HFFc6 (cell line): ENCODE measurements at regions not wholly inside any gene's neighbourhood (a gene's known extent, or its start where the extent isn't known, plus 50 kb on each side); places are given as distances from the start of the nearest gene placed in this dataset.
A peak's percentile ranks its signal among the peaks of the same experiment; 100 is the strongest.

ENCODE experiments used
- DNase-seq: peaks from one replicate; pipeline ENCODE4 v3.0.0-alpha.2; 2018
- H3K27ac Mint-ChIP-seq: 2 replicates; pipeline ENCODE4 v1.8.0; 2020; ENCODE audit warnings: mild to moderate bottlenecking, mixed read lengths
- H3K27me3 Mint-ChIP-seq: 2 replicates; pipeline ENCODE4 v1.8.0; 2021; ENCODE audit warnings: mild to moderate bottlenecking, moderate library complexity, mixed read lengths; ENCODE audit not compliant: insufficient read depth
- H3K36me3 Mint-ChIP-seq: 2 replicates; pipeline ENCODE4 v1.8.0; 2021; ENCODE audit warnings: low read depth, mixed read lengths
- H3K4me1 Mint-ChIP-seq: 2 replicates; pipeline ENCODE4 v1.8.0; 2020; ENCODE audit warnings: low read depth, mixed read lengths
- H3K4me3 Mint-ChIP-seq: 2 replicates; pipeline ENCODE4 v1.8.0; 2020; ENCODE audit warnings: mild to moderate bottlenecking, moderate library complexity, mixed read lengths
- H3K9me3 Mint-ChIP-seq: 2 replicates; pipeline ENCODE4 v1.8.0; 2020; ENCODE audit warnings: mild to moderate bottlenecking, mixed read lengths
- TF ChIP-seq, protein P1 (sequence below): fragments of 200-600 bp; sonication (generic); IDR thresholded peaks from 2 replicates; pipeline ENCODE4 v1.5.0; 2021; ENCODE audit warnings: antibody characterized with exemption, mild to moderate bottlenecking

- Mint-ChIP-seq H3K9me3 (peaks cover 12% of the 10 kb centered on the region; the same call in 1 of the 2 replicates), H3K4me3 (no peak overlapping the region), H3K27ac (no peak overlapping the region), H3K27me3 (peaks cover 4% of the 10 kb centered on the region), H3K36me3 (no peaks in the 10 kb centered on the region), H3K4me1 (peaks cover 14% of the 10 kb centered on the region; the same call in 1 of the 2 replicates)
- DNase-seq = no peak
- TF ChIP-seq, protein P1, sequence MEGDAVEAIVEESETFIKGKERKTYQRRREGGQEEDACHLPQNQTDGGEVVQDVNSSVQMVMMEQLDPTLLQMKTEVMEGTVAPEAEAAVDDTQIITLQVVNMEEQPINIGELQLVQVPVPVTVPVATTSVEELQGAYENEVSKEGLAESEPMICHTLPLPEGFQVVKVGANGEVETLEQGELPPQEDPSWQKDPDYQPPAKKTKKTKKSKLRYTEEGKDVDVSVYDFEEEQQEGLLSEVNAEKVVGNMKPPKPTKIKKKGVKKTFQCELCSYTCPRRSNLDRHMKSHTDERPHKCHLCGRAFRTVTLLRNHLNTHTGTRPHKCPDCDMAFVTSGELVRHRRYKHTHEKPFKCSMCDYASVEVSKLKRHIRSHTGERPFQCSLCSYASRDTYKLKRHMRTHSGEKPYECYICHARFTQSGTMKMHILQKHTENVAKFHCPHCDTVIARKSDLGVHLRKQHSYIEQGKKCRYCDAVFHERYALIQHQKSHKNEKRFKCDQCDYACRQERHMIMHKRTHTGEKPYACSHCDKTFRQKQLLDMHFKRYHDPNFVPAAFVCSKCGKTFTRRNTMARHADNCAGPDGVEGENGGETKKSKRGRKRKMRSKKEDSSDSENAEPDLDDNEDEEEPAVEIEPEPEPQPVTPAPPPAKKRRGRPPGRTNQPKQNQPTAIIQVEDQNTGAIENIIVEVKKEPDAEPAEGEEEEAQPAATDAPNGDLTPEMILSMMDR = no peak
These were observed 65.5 kb upstream of the AFDN start for GRCh38 chr6:167760979-167761793.

DNA sequence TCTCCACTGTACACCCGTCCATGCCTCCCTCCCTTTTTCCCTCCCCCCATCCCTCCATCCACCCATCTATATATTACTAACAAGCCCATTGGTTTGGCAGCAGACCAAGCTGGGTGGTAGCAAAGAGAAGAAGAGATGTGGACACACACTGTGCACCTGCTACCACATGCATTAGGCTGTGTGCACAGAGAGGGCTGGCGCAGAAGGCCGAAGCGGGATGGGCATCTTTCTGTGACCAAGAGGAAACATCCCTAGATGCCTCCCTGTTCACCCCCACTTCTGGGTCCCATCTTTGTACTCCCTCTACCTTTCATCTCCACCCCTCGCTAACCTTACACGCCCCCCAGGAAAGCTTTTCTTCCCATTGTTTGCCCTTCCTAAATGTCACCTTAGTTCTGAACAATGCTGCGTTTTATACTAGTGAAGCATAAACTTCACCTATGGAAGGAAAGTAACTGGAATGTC is 64.9 kb upstream of the AFDN start:
- Mint-ChIP-seq H3K4me1 (peaks cover 14% of the 10 kb centered on the region; the same call in 1 of the 2 replicates), H3K36me3 (no peaks in the 10 kb centered on the region), H3K27ac (no peak overlapping the region), H3K9me3 (peaks cover 12% of the 10 kb centered on the region; the same call in 1 of the 2 replicates), H3K27me3 (peaks cover 4% of the 10 kb centered on the region), H3K4me3 (no peak overlapping the region)
- DNase-seq = no peak
- TF ChIP-seq, protein P1 = no peak

DNA sequence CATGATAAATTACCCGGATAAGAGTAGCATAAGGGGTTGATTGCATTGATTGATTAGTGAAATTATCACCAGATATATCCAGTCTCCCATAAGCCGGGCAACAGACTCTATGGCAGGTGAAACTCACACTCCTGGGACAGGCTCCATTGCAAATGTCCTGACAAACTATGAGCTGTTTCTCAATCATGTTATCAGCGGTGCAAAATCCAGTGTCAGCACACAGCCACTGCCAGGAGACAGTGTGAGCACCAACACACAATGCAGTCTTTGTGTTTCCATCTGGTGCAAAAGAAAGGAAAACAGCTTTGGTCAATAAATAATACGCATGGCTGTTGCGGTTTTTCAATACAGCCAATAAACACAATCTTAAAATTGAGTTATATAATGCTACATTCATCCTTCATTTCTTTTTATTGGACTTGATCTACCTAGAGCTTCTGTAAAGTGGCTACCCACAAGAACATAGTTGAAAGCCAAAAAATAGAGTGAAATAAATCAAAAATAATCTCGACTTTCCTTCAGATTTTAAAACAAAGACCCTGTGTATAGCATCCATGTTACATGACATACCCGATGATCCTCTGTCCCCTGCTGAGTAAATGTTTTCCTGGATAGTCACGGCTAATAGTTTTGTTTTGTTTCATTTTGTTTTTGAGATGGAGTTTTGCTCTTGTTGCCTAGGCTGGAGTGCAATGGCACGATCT is 64.3 kb upstream of the AFDN start:
- Mint-ChIP-seq H3K4me3 (peak overlapping the region; percentile 22; the same call in 1 of the 2 replicates), H3K27me3 (peaks cover 4% of the 10 kb centered on the region), H3K9me3 (peaks cover 12% of the 10 kb centered on the region; the same call in 1 of the 2 replicates), H3K4me1 (peaks cover 14% of the 10 kb centered on the region; the same call in 1 of the 2 replicates), H3K27ac (no peak overlapping the region), H3K36me3 (no peaks in the 10 kb centered on the region)
- DNase-seq = no peak
- TF ChIP-seq, protein P1 = no peak

GRCh38 chr6:167763056-167763944 is 63.4 kb upstream of the AFDN start:
- Mint-ChIP-seq H3K4me1 (peaks cover 14% of the 10 kb centered on the region; the same call in 1 of the 2 replicates), H3K4me3 (no peak overlapping the region; the same call in 1 of the 2 replicates), H3K36me3 (no peaks in the 10 kb centered on the region), H3K27me3 (peaks cover 6% of the 10 kb centered on the region), H3K9me3 (peaks cover 9% of the 10 kb centered on the region; the same call in 1 of the 2 replicates), H3K27ac (no peak overlapping the region)
- TF ChIP-seq, protein P1 = no peak
- DNase-seq = no peak

GRCh38 chr6:167764215-167764614 is 62.5 kb upstream of the AFDN start:
- Mint-ChIP-seq H3K4me1 (peaks cover 9% of the 10 kb centered on the region; the same call in 1 of the 2 replicates), H3K27ac (no peak overlapping the region), H3K4me3 (no peak overlapping the region), H3K9me3 (peaks cover 8% of the 10 kb centered on the region; the same call in 1 of the 2 replicates), H3K27me3 (peaks cover 6% of the 10 kb centered on the region), H3K36me3 (no peaks in the 10 kb centered on the region)
- TF ChIP-seq, protein P1 = no peak
- DNase-seq = no peak
